ENCODE measurements at regions not wholly inside any gene's neighbourhood (a gene's known extent, or its start where the extent isn't known, plus 50 kb on each side); places are given as distances from the start of the nearest gene placed in this dataset.

GRCh38 chr18:10317864-10318690, 136.4 kb upstream of the APCDD1 start:
- TF ChIP-seq CTCF (IDR thresholded peaks at IDR 0.05) = no peak
- no peak for TF ChIP-seq POLR2A (IDR thresholded peaks at IDR 0.05)
- TF ChIP-seq POLR2AphosphoS5 (IDR thresholded peaks at IDR 0.05; ENCODE audit: insufficient read depth in 1 of 2, low read depth in 1 of 2) = no peak
